NCI-H2081 (cell line): ENCODE measurements at regions not wholly inside any gene's neighbourhood (a gene's known extent, or its start where the extent isn't known, plus 50 kb on each side); places are given as distances from the start of the nearest gene placed in this dataset.
"Not testable (repeated sequence)": the region's sequence is repeated elsewhere in the genome, so short reads cannot be mapped to it uniquely, and the experiment has no call there.

ENCODE experiments used
- DNase-seq, 2 experiments: peaks; one replicate each; lab custom pipeline; 2025; lab: John Stamatoyannopoulos, UW

GRCh38 chr13:105847527-105848291 is 687.8 kb downstream of the EFNB2 start:
- DNase-seq, result peak in 1 of 2 experiments; percentile 71

DNA sequence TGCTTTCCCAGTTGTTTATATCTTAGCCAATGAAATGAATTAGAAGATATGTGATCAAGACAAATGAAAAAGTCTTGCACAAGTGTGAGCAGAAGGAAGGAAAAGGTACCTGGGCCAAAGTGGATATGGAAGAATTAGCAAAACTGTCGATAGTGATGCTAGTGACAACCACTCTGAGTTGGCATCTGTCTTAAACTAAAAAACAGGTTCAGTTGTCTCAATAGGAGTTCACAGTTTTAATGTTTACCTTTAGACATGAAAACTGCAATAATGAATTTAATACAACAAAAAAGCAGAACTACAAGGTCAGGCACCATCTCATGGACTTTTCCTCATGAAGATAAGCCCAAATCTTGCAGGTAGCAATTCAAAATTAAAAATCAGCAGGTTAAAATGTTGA is 688.5 kb downstream of the EFNB2 start:
- no peak for DNase-seq

DNA sequence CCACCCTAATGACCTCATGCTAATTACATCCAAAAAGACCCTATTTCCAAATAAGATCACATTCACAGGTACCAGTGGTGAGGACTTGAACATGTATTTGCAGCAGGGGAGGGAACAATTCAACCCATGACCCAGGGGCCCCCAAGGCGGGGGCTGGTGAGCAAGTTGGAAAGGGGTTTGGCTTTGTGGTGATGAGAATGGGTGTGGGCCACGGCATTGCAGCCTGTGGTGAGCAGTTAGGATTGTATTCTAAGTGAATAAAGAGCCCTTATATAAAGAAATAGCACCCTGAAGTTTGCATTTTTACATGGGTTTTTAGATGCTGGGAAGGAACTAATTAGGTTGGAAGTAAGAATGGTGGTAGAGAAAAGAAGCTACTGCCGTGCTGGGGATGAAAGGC is 694.2 kb downstream of the EFNB2 start:
- DNase-seq, result no peak

- DNase-seq, result no peak
These were observed 697.2 kb downstream of the EFNB2 start for GRCh38 chr13:105838231-105838630.

DNA sequence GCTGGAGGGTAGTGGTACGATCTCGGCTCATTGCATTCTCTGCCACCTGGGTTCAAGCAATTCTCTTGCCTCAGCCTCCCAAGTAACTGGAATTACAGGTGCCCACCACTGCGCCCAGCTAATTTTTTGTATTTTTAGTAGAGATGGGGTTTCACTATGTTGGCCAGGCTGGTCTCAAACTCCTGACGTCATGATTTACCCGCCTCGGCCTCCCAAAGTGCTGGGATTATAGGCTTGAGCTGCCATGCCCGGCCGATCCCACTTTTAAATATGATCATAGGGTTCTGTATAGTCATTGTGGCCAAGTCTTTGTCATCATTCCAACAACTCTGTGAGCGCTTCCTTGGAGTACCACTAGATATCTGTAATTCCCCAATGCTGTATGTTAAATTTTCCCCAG is 698.2 kb downstream of the EFNB2 start:
- DNase-seq, result not testable (repeated sequence)

- no peak for DNase-seq
These were observed 704.6 kb downstream of the EFNB2 start for GRCh38 chr13:105830821-105831220.

GRCh38 chr13:105827111-105827809 is 708.2 kb downstream of the EFNB2 start:
- no peak for DNase-seq

- no peak for DNase-seq
These were observed 710.4 kb downstream of the EFNB2 start for GRCh38 chr13:105825071-105825470.

DNA sequence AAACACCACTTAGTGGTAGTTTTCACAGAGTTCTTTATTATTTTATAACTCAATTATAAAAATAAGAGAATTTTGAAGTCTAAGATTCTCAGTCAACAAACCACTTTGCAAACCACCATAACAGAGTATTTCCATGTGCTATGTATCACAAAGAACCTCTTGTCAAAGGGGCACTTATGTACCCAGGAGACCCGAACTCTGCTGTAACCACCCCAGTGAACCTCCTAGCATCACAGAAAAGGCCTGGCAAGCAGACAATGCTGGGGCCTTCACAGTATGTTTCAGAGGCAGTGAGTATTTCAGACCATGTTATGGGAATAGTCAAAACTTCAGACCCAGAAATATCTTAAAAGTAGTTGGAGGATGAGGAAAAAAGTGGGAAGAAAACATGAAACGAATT is 714.1 kb downstream of the EFNB2 start:
- no peak for DNase-seq

GRCh38 chr13:105820415-105820814 is 715.0 kb downstream of the EFNB2 start:
- DNase-seq, result no peak

GRCh38 chr13:105817498-105817897 is 718.0 kb downstream of the EFNB2 start:
- DNase-seq, result no peak

DNA sequence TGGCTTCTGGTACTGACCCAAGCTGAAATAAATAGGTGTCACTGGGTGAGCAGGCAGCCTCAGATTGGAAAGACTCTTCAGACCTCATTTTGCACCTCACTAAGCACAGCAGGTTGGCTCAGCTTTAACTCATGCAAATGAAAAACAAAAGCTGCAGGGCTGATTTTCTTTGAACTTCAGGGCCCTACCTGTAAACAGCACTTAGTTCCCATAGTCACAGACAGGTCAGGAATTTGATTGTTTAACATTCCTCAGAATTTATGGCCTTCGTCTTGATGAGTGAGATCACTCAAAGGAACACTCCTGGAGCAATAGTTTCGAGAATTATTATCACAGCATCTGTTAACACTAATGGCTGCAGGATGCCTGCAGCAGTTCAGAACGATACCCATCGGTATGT is 718.5 kb downstream of the EFNB2 start:
- no peak for DNase-seq

- no peak for DNase-seq
These were observed 720.6 kb downstream of the EFNB2 start for GRCh38 chr13:105814902-105815250.

GRCh38 chr13:105814219-105814901 is 721.1 kb downstream of the EFNB2 start:
- DNase-seq, result peak in 1 of 2 experiments; percentile 27

GRCh38 chr13:105806628-105806920 is 728.9 kb downstream of the EFNB2 start:
- no peak for DNase-seq

DNA sequence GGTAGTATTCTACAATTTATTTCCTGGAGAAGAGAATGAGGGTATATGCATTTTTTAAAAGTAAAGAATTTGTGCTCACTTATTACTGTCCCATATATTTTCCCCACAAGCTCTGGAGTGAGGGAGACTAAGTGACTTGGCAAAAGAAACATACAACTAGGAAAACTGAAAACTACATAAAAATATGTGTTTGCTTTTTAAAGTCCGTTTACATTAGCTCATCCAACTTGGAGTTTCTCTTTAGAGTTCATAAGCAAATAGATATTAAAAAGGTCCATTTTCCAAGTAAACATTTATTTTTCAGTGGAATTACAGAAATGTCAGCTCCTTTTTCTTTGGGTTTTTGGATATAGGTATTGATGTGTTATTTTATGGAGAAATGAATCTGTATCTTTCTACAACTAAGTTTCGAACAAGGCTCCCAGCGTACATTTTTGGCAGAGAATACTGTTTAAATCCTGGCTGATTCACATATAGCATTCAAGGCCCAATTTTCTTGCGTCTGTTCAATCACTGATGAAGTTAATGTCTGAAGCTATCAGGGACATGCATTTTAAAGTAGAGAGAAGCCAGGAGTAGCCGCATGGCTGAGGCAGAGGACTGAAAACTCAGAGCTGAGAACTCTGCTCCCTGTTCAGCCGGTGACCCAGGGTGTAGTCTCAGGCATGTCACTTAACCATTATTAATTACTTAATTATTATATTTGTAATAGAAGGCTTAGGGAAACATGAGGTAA is 729.4 kb downstream of the EFNB2 start:
- DNase-seq, result no peak

DNA sequence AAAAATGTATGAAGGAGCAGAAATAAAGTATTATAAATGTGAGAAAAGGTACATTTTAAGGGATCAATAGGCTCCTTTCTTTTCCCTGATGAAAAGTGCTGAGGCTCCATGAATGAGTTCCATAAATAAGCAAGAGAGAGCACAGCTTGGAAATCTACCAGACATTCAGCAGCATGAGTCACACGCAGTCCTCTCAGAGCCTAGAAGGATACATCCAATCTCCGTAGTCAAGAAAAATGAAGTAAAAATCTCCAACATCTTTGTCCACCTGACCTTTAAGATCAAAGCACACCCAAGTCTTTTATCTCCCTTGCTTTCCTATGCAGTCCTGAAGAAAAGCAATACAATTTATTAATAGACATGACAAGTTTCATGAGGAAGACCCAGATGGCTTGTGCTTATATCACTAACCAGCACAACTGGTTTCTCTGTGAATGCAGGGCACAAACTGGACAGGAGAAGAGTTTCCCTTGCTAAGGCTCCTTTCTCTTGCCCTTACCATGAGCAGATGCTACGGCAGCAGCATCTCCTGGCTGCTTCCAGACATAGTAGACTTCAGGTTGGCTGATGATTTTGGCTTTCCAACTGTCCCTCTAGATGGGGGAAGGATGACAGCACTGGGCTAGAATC is 730.8 kb downstream of the EFNB2 start:
- DNase-seq, result no peak

DNA sequence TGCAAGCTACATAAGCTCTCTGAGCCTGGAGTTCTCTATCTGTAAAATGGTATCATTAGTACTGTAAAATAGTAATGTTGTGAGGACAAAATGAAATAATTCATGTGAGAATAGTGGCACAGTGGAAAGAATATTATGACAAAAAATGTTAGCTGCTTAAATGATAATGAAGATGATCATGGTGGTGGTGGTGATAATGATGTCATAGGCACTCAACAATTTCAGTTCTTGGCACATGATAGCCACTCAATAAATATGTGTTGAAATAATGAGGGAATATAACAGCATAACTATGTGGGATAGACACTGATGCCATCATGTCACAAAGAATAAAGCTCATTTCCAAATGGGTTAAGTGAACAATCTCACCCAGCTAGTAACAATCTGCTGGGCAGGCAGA is 736.3 kb downstream of the EFNB2 start:
- no peak for DNase-seq

- no peak for DNase-seq
These were observed 736.9 kb downstream of the EFNB2 start for GRCh38 chr13:105798541-105798940.

- DNase-seq, result no peak
These were observed 739.4 kb downstream of the EFNB2 start for GRCh38 chr13:105796081-105796480.

DNA sequence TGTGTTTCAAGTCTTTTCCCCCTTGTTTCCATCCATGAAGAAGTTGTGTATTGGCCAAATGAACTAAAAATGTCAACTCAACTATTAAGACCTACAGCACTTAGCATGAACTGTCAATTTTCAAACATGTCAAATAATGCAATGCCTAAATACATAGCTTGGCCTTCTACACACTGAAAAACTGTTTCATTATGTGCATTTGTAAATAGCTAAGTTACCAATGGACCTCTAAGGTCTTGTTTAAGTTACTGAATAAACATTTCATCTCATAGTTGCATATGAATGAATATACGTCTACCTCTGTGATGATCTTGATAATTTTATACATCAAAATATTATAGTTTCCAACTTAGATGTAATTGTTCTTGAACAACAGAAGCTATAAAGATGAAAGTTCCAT is 744.5 kb downstream of the EFNB2 start:
- DNase-seq, result no peak

DNA sequence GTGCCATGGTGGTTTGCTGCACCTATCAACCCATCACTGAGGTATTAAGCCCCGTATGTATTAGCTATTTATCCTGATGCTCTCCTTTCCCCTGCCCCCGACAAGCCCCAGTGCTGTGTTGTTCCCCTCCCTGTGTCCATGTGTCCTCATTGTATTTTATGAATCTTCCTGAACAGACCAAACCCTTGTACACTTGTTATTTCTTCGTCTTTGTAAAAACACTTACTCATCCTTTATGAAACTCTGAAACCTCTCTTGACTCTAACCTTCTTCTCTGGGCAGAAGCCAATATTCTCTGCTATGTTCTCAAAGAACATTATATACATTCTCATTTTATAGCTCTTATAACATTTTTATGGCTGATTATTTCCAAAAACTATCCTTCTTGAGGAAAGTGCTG is 746.9 kb downstream of the EFNB2 start:
- DNase-seq, result no peak
